ENCODE measurements at regions not wholly inside any gene's neighbourhood (a gene's known extent, or its start where the extent isn't known, plus 50 kb on each side); places are given as distances from the start of the nearest gene placed in this dataset.

- POLR2A ChIA-PET = no interaction called here
- H3K9me3 ChIP-seq (ENCODE audit: control insufficient read depth in 1 of 2, insufficient read depth in 1 of 2, low read depth in 1 of 2, low read length in 2 of 2) = no peaks in the 10 kb centered on the region
- no peaks in the 10 kb centered on the region for H3K4me1 ChIP-seq (ENCODE audit: control insufficient read depth in 1 of 2, insufficient read depth in 2 of 2, low read length in 2 of 2)
- no peak overlapping the region for H2AFZ ChIP-seq (ENCODE audit: low read depth, low read length, poor library complexity, severe bottlenecking)
- no peaks in the 10 kb centered on the region for H3K36me3 ChIP-seq (ENCODE audit: control insufficient read depth in 1 of 2, insufficient read depth in 2 of 2, low read length in 2 of 2)
- CTCF ChIA-PET = interaction anchor here (1.3 kb wide), 1 partner anchor 263 kb away, joined by 4 read pairs; no protein-coding TSS in a partner anchor
- H3K27ac ChIP-seq (ENCODE audit: low read depth, low read length) = no peak overlapping the region
- no peaks in the 10 kb centered on the region for H3K9me2 ChIP-seq (ENCODE audit: insufficient read depth)
- H3K4me3 ChIP-seq (replicated peaks in 1 of 2; ENCODE audit: low read depth in 1 of 2, low read length in 2 of 2) = no peak overlapping the region
- no peak for ATAC-seq
- H4K20me1 ChIP-seq (ENCODE audit: insufficient read depth) = no peaks in the 10 kb centered on the region
- intact Hi-C loops (cut with micrococcal nuclease) = no loop called here
- TF ChIP-seq CEBPB (IDR thresholded peaks at IDR 0.05; ENCODE audit: low read depth) = no peak
- no peak for TF ChIP-seq CTCF (IDR thresholded peaks at IDR 0.05 in 2 of 3, conservative IDR thresholded peaks at IDR 0.05 in 1 of 3; ENCODE audit: borderline replicate concordance in 1 of 3, insufficient read depth in 1 of 3, low read depth in 2 of 3, low read length in 2 of 3)
- TF ChIP-seq TCF7L2 (IDR thresholded peaks at IDR 0.05; ENCODE audit: borderline replicate concordance, extremely low read depth, insufficient read depth, insufficient read length) = no peak
- TF ChIP-seq FOSL1 (IDR thresholded peaks at IDR 0.05; ENCODE audit: low read depth) = no peak
- no peak for TF ChIP-seq EZH2phosphoT487 (IDR thresholded peaks at IDR 0.05; ENCODE audit: borderline replicate concordance)
- TF ChIP-seq ZFX (IDR thresholded peaks at IDR 0.05) = no peak
- TF ChIP-seq, protein P1, sequence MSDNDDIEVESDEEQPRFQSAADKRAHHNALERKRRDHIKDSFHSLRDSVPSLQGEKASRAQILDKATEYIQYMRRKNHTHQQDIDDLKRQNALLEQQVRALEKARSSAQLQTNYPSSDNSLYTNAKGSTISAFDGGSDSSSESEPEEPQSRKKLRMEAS (IDR thresholded peaks at IDR 0.05) = no peak
- no peak for TF ChIP-seq YY1 (IDR thresholded peaks at IDR 0.05; ENCODE audit: extremely low read depth, insufficient replicate concordance, low read depth, low read length)
- TF ChIP-seq, protein P2, sequence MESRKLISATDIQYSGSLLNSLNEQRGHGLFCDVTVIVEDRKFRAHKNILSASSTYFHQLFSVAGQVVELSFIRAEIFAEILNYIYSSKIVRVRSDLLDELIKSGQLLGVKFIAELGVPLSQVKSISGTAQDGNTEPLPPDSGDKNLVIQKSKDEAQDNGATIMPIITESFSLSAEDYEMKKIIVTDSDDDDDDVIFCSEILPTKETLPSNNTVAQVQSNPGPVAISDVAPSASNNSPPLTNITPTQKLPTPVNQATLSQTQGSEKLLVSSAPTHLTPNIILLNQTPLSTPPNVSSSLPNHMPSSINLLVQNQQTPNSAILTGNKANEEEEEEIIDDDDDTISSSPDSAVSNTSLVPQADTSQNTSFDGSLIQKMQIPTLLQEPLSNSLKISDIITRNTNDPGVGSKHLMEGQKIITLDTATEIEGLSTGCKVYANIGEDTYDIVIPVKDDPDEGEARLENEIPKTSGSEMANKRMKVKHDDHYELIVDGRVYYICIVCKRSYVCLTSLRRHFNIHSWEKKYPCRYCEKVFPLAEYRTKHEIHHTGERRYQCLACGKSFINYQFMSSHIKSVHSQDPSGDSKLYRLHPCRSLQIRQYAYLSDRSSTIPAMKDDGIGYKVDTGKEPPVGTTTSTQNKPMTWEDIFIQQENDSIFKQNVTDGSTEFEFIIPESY (IDR thresholded peaks at IDR 0.05; ENCODE audit: extremely low read depth, insufficient replicate concordance, low read length) = no peak
- no peak for TF ChIP-seq RAD21 (IDR thresholded peaks at IDR 0.05; ENCODE audit: low read depth)
- no peak for TF ChIP-seq SRF (IDR thresholded peaks at IDR 0.05; ENCODE audit: low read depth)
- H3K9ac ChIP-seq (ENCODE audit: low read length) = no peak overlapping the region
- BruUV-seq (replicated peaks) = no TSS peak
- DNase-seq (ENCODE audit: low read depth, low spot score) = peak; percentile 33
- RAD21 ChIA-PET (ENCODE audit: low non-redundant PET in 1 of 2, low total read pairs in 2 of 2, uncharacterized antibody in 2 of 2, unreplicated experiment in 2 of 2) = no interaction called here
- no peak overlapping the region for H3K4me2 ChIP-seq (ENCODE audit: low read length)
- H3K27me3 ChIP-seq (ENCODE audit: insufficient read depth, low read length) = peaks cover 79% of the 10 kb centered on the region
- H3K79me2 ChIP-seq (ENCODE audit: insufficient read depth, low read length) = no peaks in the 10 kb centered on the region
Observed at GRCh38 chr16:73616166-73616753, 568.3 kb upstream of the ZFHX3 start.
